Activated CD8-positive, alpha-beta T cell treated with anti-CD3 and anti-CD28 coated beads for 36 hours (primary cell): ENCODE measurements at regions not wholly inside any gene's neighbourhood (a gene's known extent, or its start where the extent isn't known, plus 50 kb on each side); places are given as distances from the start of the nearest gene placed in this dataset.

Source experiments
- ATAC-seq: fragments of 200-7000 bp; cut with Tn5 transposase; one replicate; pipeline ENCODE4 v1.10.0; 2021; ENCODE audit warnings: mild to moderate bottlenecking, moderate library complexity
- CTCF ChIA-PET: fragments of 350-600 bp; sonication (Branson Sonifier 250); formaldehyde crosslinking; loops from one replicate; lab custom pipeline; 2021; ENCODE audit warnings: antibody characterized with exemption; lab: Charles Lee
- POLR2A ChIA-PET: fragments of 350-600 bp; sonication (Branson Sonifier 250); formaldehyde crosslinking; loops from one replicate; lab custom pipeline; 2021; ENCODE audit warnings: antibody characterized with exemption; lab: Charles Lee
- DNase-seq: peaks from one replicate; pipeline ENCODE4 v3.0.0-alpha.2; 2020
- H3K27ac Mint-ChIP-seq: one replicate; pipeline ENCODE4 v1.8.0; 2021; ENCODE audit warnings: mild to moderate bottlenecking, mixed read lengths
- H3K27me3 Mint-ChIP-seq: one replicate; pipeline ENCODE4 v1.8.0; 2021; ENCODE audit warnings: mixed read lengths
- H3K36me3 Mint-ChIP-seq: one replicate; pipeline ENCODE4 v1.8.0; 2021; ENCODE audit warnings: low read depth, mixed read lengths
- H3K4me1 Mint-ChIP-seq: one replicate; pipeline ENCODE4 v1.8.0; 2021; ENCODE audit warnings: low read depth, mixed read lengths
- H3K4me3 Mint-ChIP-seq: one replicate; pipeline ENCODE4 v1.8.0; 2021; ENCODE audit warnings: mild to moderate bottlenecking, moderate library complexity, mixed read lengths
- H3K9me3 Mint-ChIP-seq: one replicate; pipeline ENCODE4 v1.8.0; 2021; ENCODE audit warnings: mixed read lengths
- intact Hi-C: fragments of 100-400 bp; cut with micrococcal nuclease; formaldehyde crosslinking; loops from one replicate; pipeline ENCODE4 v1.10.0; 2022
- TF ChIP-seq, protein P1 (sequence below): fragments of 200-600 bp; IDR thresholded peaks from one replicate; pipeline ENCODE4 v1.8.0; 2022; ENCODE audit warnings: antibody characterized with exemption, mild to moderate bottlenecking

DNA sequence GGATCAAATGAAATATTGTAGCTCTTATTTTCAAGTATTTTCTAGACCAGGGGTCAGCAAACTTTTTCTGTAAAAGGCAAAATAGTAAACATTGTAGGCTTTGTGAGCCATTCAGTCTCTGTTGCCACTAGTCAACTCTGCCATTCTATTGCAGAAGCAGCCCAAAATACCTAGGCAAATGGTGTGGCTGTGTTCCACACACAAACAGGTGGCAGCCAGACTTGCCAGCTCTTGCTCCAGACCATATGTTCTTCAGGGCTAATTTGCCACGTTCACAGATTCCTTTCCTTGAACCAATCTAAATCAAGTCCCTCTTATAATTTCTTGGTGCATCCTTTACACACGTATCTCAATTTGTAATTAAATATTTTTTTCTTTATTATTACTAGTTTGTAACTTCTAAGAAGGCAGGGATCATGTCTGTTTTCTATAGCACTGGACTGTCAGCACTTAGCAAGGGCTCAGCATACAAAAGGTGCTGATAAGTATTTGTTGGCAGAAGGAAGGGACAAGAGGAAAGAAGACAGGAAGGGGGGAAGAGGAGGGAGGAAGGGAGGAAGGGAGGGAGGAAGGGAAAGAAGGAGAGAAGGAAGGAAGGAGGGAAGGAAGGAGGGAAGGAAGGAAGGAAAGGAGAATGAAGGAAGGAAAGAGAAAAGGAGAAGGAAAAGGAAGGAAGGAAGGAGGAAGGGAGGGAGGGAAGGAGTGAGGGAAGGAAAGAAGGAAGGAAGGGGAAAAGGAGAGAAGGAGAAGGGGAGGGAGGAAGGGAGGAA, 106.5 kb upstream of the EDEM3 start:
- DNase-seq, result no peak
- no peak overlapping the region for H3K27ac Mint-ChIP-seq
- H3K36me3 Mint-ChIP-seq, result peaks cover 7% of the 10 kb centered on the region
- ChIA-PET POLR2A (no interaction called here), CTCF (no interaction called here)
- H3K4me3 Mint-ChIP-seq, result no peak overlapping the region
- H3K4me1 Mint-ChIP-seq, result peaks cover 14% of the 10 kb centered on the region
- no peak for ATAC-seq
- peaks cover 2% of the 10 kb centered on the region for H3K9me3 Mint-ChIP-seq
- peaks cover 4% of the 10 kb centered on the region for H3K27me3 Mint-ChIP-seq
- intact Hi-C loops, result no loop called here
- TF ChIP-seq, protein P1, sequence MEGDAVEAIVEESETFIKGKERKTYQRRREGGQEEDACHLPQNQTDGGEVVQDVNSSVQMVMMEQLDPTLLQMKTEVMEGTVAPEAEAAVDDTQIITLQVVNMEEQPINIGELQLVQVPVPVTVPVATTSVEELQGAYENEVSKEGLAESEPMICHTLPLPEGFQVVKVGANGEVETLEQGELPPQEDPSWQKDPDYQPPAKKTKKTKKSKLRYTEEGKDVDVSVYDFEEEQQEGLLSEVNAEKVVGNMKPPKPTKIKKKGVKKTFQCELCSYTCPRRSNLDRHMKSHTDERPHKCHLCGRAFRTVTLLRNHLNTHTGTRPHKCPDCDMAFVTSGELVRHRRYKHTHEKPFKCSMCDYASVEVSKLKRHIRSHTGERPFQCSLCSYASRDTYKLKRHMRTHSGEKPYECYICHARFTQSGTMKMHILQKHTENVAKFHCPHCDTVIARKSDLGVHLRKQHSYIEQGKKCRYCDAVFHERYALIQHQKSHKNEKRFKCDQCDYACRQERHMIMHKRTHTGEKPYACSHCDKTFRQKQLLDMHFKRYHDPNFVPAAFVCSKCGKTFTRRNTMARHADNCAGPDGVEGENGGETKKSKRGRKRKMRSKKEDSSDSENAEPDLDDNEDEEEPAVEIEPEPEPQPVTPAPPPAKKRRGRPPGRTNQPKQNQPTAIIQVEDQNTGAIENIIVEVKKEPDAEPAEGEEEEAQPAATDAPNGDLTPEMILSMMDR, result no peak

DNA sequence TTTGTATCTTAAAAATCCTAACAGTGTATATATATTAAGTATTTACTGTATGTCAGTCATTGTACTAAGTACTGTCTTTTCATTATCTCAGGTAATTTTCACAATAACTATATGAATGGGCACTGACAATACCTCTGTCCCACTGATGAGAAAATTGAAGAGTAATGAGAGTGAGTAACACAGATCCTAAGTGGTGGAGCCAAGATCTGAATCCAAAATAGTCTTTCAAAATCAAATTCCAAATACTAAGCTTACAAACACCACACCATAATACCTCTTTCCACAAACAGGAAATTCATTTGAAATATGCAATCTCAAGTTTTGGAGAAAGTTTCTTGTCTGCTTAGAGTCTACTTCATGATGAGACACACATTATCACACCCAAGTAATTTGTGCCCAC, 105.9 kb upstream of the EDEM3 start:
- no peak overlapping the region for H3K27ac Mint-ChIP-seq
- no peak for ATAC-seq

DNA sequence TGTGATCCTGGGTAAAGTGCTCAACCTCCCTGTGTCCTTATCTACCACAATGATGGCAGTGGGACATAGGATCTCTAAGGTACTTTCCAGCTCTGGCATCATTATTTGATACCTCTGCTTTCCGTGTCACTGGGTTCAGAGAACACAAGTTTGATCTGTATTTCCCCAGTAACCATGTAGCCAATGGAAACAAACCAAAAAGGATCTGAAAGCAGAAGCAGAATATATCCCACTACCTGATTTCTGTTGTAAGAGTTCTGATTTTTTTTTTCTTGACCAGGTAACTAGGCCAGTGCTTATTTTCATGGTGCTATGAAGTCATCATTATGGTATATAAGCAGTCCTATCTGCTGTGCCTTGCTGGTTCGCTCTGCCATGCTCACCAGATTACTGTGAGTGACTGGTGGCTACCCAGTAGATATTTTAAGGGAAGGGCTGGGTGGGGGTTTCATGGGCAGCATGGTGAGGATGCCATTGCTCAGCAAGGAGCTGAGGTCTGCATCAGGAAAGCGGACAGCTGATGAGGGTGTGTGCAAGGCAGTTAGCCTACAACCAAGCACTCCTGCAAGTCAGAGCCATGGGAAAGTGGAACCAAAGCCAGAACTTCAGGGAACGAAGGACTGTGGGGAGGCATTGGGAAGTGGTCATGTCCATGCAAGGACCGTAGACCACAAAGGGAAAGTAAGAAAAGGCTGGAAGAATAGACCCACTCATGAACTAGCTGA, 104.9 kb upstream of the EDEM3 start:
- Mint-ChIP-seq H3K36me3 (no peaks in the 10 kb centered on the region), H3K27me3 (peaks cover 4% of the 10 kb centered on the region), H3K27ac (no peak overlapping the region), H3K4me3 (no peak overlapping the region), H3K4me1 (peaks cover 3% of the 10 kb centered on the region), H3K9me3 (no peaks in the 10 kb centered on the region)
- intact Hi-C loops, result no loop called here
- ATAC-seq (no peak), DNase-seq (no peak)
- TF ChIP-seq, protein P1, result no peak
- ChIA-PET POLR2A (interaction anchor here (0.7 kb wide), 1 partner anchor 18 kb away, joined by 3 read pairs; no protein-coding TSS in a partner anchor), CTCF (interaction anchor here (1.0 kb wide), 1 partner anchor 15 kb away, joined by 4 read pairs; no protein-coding TSS in a partner anchor)

More for the DNA sequence above, 105.9 kb upstream of the EDEM3 start:
- DNase-seq, result no peak
- Mint-ChIP-seq H3K9me3 (no peaks in the 10 kb centered on the region), H3K36me3 (peaks cover 3% of the 10 kb centered on the region), H3K27me3 (peaks cover 4% of the 10 kb centered on the region), H3K4me3 (no peak overlapping the region), H3K4me1 (peaks cover 8% of the 10 kb centered on the region)
- ChIA-PET POLR2A (no interaction called here), CTCF (interaction anchor here (1.0 kb wide), 1 partner anchor 14 kb away, joined by 4 read pairs; no protein-coding TSS in a partner anchor)
- intact Hi-C loops, result no loop called here
- TF ChIP-seq, protein P1, result no peak

- Mint-ChIP-seq H3K27ac (no peak overlapping the region), H3K27me3 (peaks cover 6% of the 10 kb centered on the region), H3K36me3 (no peaks in the 10 kb centered on the region), H3K4me3 (no peak overlapping the region), H3K4me1 (peaks cover 5% of the 10 kb centered on the region), H3K9me3 (no peaks in the 10 kb centered on the region)
- ATAC-seq (no peak), DNase-seq (no peak)
- TF ChIP-seq, protein P1, result no peak
- intact Hi-C loops, result no loop called here
- ChIA-PET CTCF (no interaction called here), POLR2A (no interaction called here)
Observed at GRCh38 chr1:184858288-184858687, 103.6 kb upstream of the EDEM3 start.
